ENCODE measurements at regions not wholly inside any gene's neighbourhood (a gene's known extent, or its start where the extent isn't known, plus 50 kb on each side); places are given as distances from the start of the nearest gene placed in this dataset.
"Not testable (repeated sequence)": the region's sequence is repeated elsewhere in the genome, so short reads cannot be mapped to it uniquely, and the experiment has no call there.

DNA sequence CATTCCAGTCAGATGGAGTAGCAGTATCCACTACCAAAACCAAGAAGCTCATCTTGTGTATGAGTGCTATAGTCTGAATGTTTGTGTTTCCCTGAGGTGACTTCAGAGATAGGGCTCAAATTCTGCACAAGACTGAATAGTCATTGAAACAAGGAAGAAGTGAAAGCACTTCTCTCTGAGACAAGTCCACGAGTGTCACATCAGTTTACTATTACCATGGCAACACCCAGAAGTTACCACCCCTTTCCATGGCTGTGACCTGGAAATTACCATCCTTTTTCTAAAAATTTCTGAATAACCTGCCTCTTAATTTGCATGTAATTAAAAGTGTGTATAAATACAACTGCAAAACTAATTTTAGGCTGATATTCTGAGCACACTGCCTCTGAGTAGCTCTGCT lies 682.1 kb upstream of the ADGRB3 start:
- H3K27ac Mint-ChIP-seq, result no peak overlapping the region
- no peaks in the 10 kb centered on the region for H3K4me1 Mint-ChIP-seq (ENCODE audit: low read depth in 2 of 2)
- ATAC-seq (replicated peaks) (no peak), DNase-seq (no peak)
- no peak overlapping the region for H3K4me3 Mint-ChIP-seq
- H3K27me3 Mint-ChIP-seq, result no peaks in the 10 kb centered on the region
- no peaks in the 10 kb centered on the region for H3K36me3 Mint-ChIP-seq (ENCODE audit: insufficient read depth)
- H3K9me3 Mint-ChIP-seq, result peaks cover 8 to 36% of the 10 kb centered on the region in 2 donors

DNA sequence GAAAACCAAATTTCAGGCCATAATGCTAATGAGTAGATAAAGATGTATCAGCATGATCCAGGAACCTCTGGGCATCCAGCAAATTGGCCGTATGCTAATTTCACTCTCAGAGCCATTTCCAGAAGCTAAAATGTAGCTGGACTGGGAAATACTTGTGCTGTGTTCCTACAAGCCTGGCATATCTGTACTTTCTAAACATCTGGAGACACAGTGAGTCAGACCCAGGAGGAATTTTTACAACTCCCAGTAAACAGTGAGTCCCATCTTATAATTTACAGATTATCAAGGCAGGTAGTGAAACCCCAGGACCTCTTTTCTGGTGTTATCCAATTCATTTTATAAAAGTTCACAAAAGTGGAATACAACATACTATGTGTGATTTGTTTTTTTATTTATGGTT lies 683.0 kb upstream of the ADGRB3 start:
- Mint-ChIP-seq H3K9me3 (peaks cover 8 to 38% of the 10 kb centered on the region in 2 donors), H3K36me3 (ENCODE audit: insufficient read depth) (no peaks in the 10 kb centered on the region), H3K4me3 (no peak overlapping the region), H3K27ac (no peak overlapping the region), H3K4me1 (ENCODE audit: low read depth in 2 of 2) (no peaks in the 10 kb centered on the region), H3K27me3 (no peaks in the 10 kb centered on the region)
- DNase-seq, result no peak
- no peak for ATAC-seq (replicated peaks)

DNA sequence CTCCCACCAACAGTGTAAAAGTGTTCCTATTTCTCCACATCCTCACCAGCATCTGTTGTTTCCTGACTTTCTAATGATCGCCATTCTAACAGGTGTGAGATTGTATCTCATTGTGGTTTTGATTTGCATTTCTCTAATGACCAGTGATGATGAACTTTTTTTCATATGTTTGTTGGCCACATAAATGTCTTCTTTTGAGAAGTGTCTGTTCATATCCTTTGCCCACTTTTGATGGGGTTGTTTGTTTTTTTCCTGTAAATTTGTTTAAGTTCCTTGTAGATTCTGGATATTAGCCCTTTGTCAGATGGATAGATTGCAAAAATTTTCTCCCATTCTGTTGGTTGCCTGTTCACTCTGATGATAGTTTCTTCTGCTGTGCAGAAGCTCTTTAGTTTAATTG lies 687.3 kb upstream of the ADGRB3 start:
- not testable (repeated sequence) for ATAC-seq (replicated peaks)

GRCh38 chr6:67935976-67936477 lies 699.1 kb upstream of the ADGRB3 start:
- H3K9me3 Mint-ChIP-seq, result peaks cover under 1 to 5% of the 10 kb centered on the region in 2 donors
- ATAC-seq (replicated peaks) (no peak), DNase-seq (no peak)
- H3K4me1 Mint-ChIP-seq (ENCODE audit: low read depth in 2 of 2), result no peaks in the 10 kb centered on the region
- H3K27me3 Mint-ChIP-seq, result no peaks in the 10 kb centered on the region
- H3K36me3 Mint-ChIP-seq (ENCODE audit: insufficient read depth), result no peaks in the 10 kb centered on the region
- no peak overlapping the region for H3K4me3 Mint-ChIP-seq
- H3K27ac Mint-ChIP-seq, result no peak overlapping the region

More for the DNA sequence above, 687.3 kb upstream of the ADGRB3 start:
- not testable (repeated sequence) for H3K27ac Mint-ChIP-seq; DNase-seq; H3K36me3 Mint-ChIP-seq (ENCODE audit: insufficient read depth); H3K4me1 Mint-ChIP-seq (ENCODE audit: low read depth in 2 of 2); H3K27me3 Mint-ChIP-seq; H3K4me3 Mint-ChIP-seq
- H3K9me3 Mint-ChIP-seq, result peaks cover 12 to 28% of the 10 kb centered on the region in 2 donors

DNA sequence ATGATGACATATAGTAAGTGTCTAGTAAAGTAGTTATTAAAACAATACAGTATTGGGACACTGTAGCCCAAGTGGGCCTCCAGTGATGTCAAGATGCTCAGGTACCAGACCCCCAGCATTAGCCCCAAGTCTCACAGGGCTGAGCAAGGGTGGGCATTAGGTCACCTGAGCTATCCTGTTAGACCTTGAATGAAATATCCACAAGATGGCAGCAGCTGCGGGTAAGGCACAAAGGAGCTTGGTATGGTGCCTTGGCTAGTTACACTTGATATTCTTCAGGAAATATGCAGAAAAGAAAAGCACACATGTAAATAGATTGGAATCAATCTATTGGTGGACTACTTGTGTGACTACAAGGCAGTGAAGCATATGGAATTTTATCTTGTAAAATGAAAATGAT lies 701.8 kb upstream of the ADGRB3 start:
- H3K27ac Mint-ChIP-seq, result no peak overlapping the region
- no peak for DNase-seq
- no peak for ATAC-seq (replicated peaks)
- peaks cover 10 to 15% of the 10 kb centered on the region in 2 donors for H3K9me3 Mint-ChIP-seq
- no peaks in the 10 kb centered on the region for H3K27me3 Mint-ChIP-seq
- H3K36me3 Mint-ChIP-seq (ENCODE audit: insufficient read depth), result no peaks in the 10 kb centered on the region
- no peak overlapping the region for H3K4me3 Mint-ChIP-seq
- no peaks in the 10 kb centered on the region for H3K4me1 Mint-ChIP-seq (ENCODE audit: low read depth in 2 of 2)

DNA sequence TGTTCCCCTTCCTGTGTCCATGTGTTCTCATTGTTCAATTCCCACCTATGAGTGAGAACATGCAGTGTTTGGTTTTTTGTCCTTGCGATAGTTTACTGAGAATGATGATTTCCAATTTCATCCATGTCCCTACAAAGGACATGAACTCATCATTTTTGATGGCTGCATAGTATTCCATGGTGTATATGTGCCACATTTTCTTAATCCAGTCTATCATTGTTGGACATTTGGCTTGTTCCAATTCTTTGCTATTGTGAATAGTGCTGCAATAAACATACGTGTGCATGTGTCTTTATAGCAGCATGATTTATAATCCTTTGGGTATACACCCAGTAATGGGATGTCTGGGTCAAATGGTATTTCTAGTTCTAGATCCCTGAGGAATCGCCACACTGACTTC lies 712.5 kb upstream of the ADGRB3 start:
- not testable (repeated sequence) for ATAC-seq (replicated peaks); H3K9me3 Mint-ChIP-seq; H3K4me3 Mint-ChIP-seq; H3K4me1 Mint-ChIP-seq (ENCODE audit: low read depth in 2 of 2); DNase-seq; H3K27me3 Mint-ChIP-seq; H3K36me3 Mint-ChIP-seq (ENCODE audit: insufficient read depth); H3K27ac Mint-ChIP-seq

- not testable (repeated sequence) for H3K4me3 Mint-ChIP-seq; H3K4me1 Mint-ChIP-seq (ENCODE audit: low read depth in 2 of 2); H3K36me3 Mint-ChIP-seq (ENCODE audit: insufficient read depth); H3K27ac Mint-ChIP-seq; H3K27me3 Mint-ChIP-seq; DNase-seq; ATAC-seq (replicated peaks); H3K9me3 Mint-ChIP-seq
Observed at GRCh38 chr6:67920040-67920439, 715.0 kb upstream of the ADGRB3 start.

DNA sequence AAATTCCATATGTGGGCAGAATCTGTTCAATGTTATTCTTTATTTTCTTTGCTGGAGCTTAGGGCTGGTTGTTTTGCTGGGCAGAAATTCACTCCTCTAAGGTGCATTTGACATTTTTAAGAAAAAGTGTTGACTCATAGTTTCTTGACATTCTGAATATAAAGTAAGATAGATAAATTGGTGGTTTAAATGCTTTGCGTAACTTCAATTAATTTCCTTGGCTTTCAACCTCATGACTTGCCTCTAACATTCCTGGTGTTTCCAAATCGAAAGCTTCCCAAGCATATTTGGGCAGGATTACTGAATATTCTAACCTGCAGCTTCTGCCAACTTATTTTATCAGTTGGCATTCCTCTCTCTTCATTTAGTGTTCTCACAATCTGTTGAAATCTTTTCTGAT lies 718.7 kb upstream of the ADGRB3 start:
- Mint-ChIP-seq H3K9me3 (peaks cover 0 to 3% of the 10 kb centered on the region in 2 donors), H3K36me3 (ENCODE audit: insufficient read depth) (no peaks in the 10 kb centered on the region), H3K4me1 (ENCODE audit: low read depth in 2 of 2) (no peaks in the 10 kb centered on the region), H3K27me3 (no peaks in the 10 kb centered on the region), H3K4me3 (no peak overlapping the region), H3K27ac (no peak overlapping the region)
- ATAC-seq (replicated peaks), result no peak
- DNase-seq, result no peak

GRCh38 chr6:67914419-67914818 lies 720.7 kb upstream of the ADGRB3 start:
- Mint-ChIP-seq H3K9me3 (peaks cover 0 to 3% of the 10 kb centered on the region in 2 donors), H3K36me3 (ENCODE audit: insufficient read depth) (no peaks in the 10 kb centered on the region), H3K27ac (no peak overlapping the region), H3K27me3 (no peaks in the 10 kb centered on the region), H3K4me1 (ENCODE audit: low read depth in 2 of 2) (no peaks in the 10 kb centered on the region), H3K4me3 (no peak overlapping the region)
- no peak for DNase-seq
- ATAC-seq (replicated peaks), result no peak

DNA sequence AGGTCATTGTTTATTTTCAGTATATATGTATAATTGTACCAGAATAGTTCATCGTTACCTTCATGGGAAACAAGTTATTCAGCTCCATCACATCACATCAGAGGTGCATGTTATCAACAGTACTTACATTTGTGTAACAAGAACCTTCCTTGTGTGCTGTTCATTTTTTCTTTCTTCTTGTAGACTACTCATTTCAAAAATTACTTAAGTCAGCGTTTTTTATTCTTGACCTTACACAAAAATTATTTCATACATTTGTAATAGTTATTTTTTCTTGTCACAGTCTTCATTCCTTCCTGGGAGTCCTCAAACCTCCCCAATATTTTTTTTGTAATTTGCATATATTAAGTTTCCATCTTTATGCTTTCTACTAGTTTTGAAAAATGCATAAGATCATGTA lies 725.7 kb upstream of the ADGRB3 start:
- Mint-ChIP-seq H3K36me3 (ENCODE audit: insufficient read depth) (no peaks in the 10 kb centered on the region), H3K27ac (no peak overlapping the region), H3K4me1 (ENCODE audit: low read depth in 2 of 2) (no peaks in the 10 kb centered on the region), H3K27me3 (no peaks in the 10 kb centered on the region), H3K4me3 (no peak overlapping the region), H3K9me3 (peaks cover 4 to 7% of the 10 kb centered on the region in 2 donors)
- ATAC-seq (replicated peaks) (no peak), DNase-seq (no peak)

DNA sequence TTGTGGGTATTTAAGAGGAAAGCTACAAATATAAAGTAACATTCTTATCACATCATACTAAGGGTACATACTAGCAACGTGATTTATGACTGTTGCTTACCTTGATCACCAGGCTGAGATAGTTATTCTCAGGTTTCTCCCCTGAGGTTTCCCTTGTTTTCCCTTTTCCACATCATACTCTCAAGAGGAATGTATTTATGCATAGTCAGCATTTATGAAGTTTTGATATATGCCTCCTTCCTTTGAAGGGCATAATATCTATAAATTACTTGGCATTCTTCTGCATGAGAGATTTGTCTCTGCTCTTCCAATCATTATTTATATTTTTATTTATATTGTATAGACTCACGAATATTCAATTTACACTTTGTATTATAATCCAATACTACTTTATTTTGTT lies 726.7 kb upstream of the ADGRB3 start:
- no peak overlapping the region for H3K27ac Mint-ChIP-seq
- H3K4me1 Mint-ChIP-seq (ENCODE audit: low read depth in 2 of 2), result no peaks in the 10 kb centered on the region
- ATAC-seq (replicated peaks), result no peak
- no peak overlapping the region for H3K4me3 Mint-ChIP-seq
- DNase-seq, result no peak
- H3K36me3 Mint-ChIP-seq (ENCODE audit: insufficient read depth), result no peaks in the 10 kb centered on the region
- no peaks in the 10 kb centered on the region for H3K27me3 Mint-ChIP-seq
- H3K9me3 Mint-ChIP-seq, result peaks cover 4 to 13% of the 10 kb centered on the region in 2 donors

GRCh38 chr6:67904735-67905134 lies 730.3 kb upstream of the ADGRB3 start:
- H3K9me3 Mint-ChIP-seq, result peaks cover 5 to 20% of the 10 kb centered on the region in 2 donors
- not testable (repeated sequence) for ATAC-seq (replicated peaks); H3K4me1 Mint-ChIP-seq (ENCODE audit: low read depth in 2 of 2); H3K4me3 Mint-ChIP-seq; H3K27me3 Mint-ChIP-seq; H3K36me3 Mint-ChIP-seq (ENCODE audit: insufficient read depth); DNase-seq; H3K27ac Mint-ChIP-seq

- Mint-ChIP-seq H3K27ac (no peak overlapping the region), H3K9me3 (peaks cover 6 to 16% of the 10 kb centered on the region in 2 donors), H3K4me3 (no peak overlapping the region), H3K4me1 (ENCODE audit: low read depth in 2 of 2) (no peaks in the 10 kb centered on the region), H3K27me3 (no peaks in the 10 kb centered on the region), H3K36me3 (ENCODE audit: insufficient read depth) (no peaks in the 10 kb centered on the region)
- DNase-seq, result no peak
- no peak for ATAC-seq (replicated peaks)
Observed at GRCh38 chr6:67898875-67899274, 736.2 kb upstream of the ADGRB3 start.

DNA sequence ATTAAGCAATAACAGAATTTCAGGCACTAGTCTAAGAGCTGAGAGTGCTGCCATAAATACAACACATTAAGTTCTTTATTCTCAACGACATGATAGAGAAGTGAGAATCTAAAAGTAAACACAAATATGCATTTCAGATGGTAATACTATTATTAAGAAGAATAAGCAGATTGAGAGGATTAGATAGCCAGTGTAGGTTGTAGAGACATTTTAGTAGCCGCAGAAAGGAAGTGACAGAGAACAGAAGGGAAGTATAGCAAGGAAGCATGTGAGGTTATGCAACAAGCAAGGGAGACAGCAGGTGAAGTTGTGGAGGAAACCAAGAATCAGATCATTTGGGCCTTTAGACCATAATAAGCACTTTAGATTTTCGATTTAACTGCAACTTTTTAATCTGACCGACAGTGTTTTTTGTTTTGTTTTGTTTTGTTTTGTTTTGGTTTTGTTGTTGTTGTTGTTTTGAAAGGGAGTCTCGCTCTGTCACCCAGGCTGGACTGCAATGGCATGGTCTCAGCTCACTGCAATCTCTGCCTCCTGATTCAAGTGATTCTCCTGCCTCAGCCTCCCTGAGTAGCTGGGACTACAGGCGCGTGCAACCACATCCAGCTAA lies 737.0 kb upstream of the ADGRB3 start:
- no peak for ATAC-seq (replicated peaks)

More for the DNA sequence above, 737.0 kb upstream of the ADGRB3 start:
- Mint-ChIP-seq H3K27ac (no peak overlapping the region), H3K9me3 (peaks cover 6 to 15% of the 10 kb centered on the region in 2 donors), H3K4me3 (no peak overlapping the region), H3K4me1 (ENCODE audit: low read depth in 2 of 2) (no peaks in the 10 kb centered on the region), H3K36me3 (ENCODE audit: insufficient read depth) (no peaks in the 10 kb centered on the region), H3K27me3 (no peaks in the 10 kb centered on the region)
- no peak for DNase-seq
